Colonic mucosa (tissue), 4 donors: ENCODE measurements at regions not wholly inside any gene's neighbourhood (a gene's known extent, or its start where the extent isn't known, plus 50 kb on each side); places are given as distances from the start of the nearest gene placed in this dataset.

Experiments
- DNase-seq: peaks from one replicate; pipeline ENCODE4 v3.0.0-alpha.2; 2020
- H3K27ac ChIP-seq: fragments of 200-600 bp; one replicate; pipeline ENCODE4 v1.8.0; 2021
- H3K27me3 ChIP-seq: fragments of 200-600 bp; one replicate; pipeline ENCODE4 v1.8.0; 2021
- H3K36me3 ChIP-seq: fragments of 200-600 bp; one replicate; pipeline ENCODE4 v1.8.0; 2021
- H3K4me1 ChIP-seq: fragments of 200-600 bp; one replicate; pipeline ENCODE4 v1.8.0; 2021; ENCODE audit warnings: mild to moderate bottlenecking
- H3K4me3 ChIP-seq: fragments of 200-600 bp; one replicate; pipeline ENCODE4 v1.8.0; 2021
- H3K9ac ChIP-seq, 2 donors: one replicate each; pipeline ENCODE4 v1.7.0; 2013; ENCODE audit warnings: control low read depth in 2 of 2, low read depth in 2 of 2, low read length in 2 of 2
- H3K9me3 ChIP-seq: fragments of 200-600 bp; one replicate; pipeline ENCODE4 v1.8.0; 2021
- CTCF ChIP-seq: fragments of 200-600 bp; IDR thresholded peaks from one replicate; pipeline ENCODE4 v1.8.0; 2022; ENCODE audit warnings: antibody characterized with exemption, mild to moderate bottlenecking
- intact Hi-C: fragments of 100-400 bp; cut with DNase I; formaldehyde crosslinking; loops from one replicate; pipeline ENCODE4 v1.14.1; 2022
- donor health status: healthy.
- donor health status: DM: no; HTN: no; CAD: no.
- donor health status: DM: no; HTN: no; CAD: no.

- H3K27me3 ChIP-seq, result no peaks in the 10 kb centered on the region
- H3K4me1 ChIP-seq, result no peaks in the 10 kb centered on the region
- no peak overlapping the region for H3K27ac ChIP-seq
- H3K36me3 ChIP-seq, result no peaks in the 10 kb centered on the region
- no peak for DNase-seq
- no peaks in the 10 kb centered on the region for H3K9me3 ChIP-seq
- TF ChIP-seq CTCF, result no peak
- no peak overlapping the region for H3K9ac ChIP-seq
- H3K4me3 ChIP-seq, result no peak overlapping the region
- intact Hi-C loops, result no loop called here
Observed at GRCh38 chr2:57776916-57777315, 269.7 kb upstream of the VRK2 start.

- DNase-seq, result no peak
- H3K36me3 ChIP-seq, result no peaks in the 10 kb centered on the region
- intact Hi-C loops, result no loop called here
- no peak overlapping the region for H3K4me3 ChIP-seq
- H3K9me3 ChIP-seq, result no peaks in the 10 kb centered on the region
- no peak overlapping the region for H3K9ac ChIP-seq
- H3K27ac ChIP-seq, result no peak overlapping the region
- H3K4me1 ChIP-seq, result no peaks in the 10 kb centered on the region
- H3K27me3 ChIP-seq, result no peaks in the 10 kb centered on the region
- no peak for TF ChIP-seq CTCF
Observed at GRCh38 chr2:57782587-57782986, 264.0 kb upstream of the VRK2 start.

- no peak overlapping the region for H3K4me3 ChIP-seq
- H3K36me3 ChIP-seq, result no peaks in the 10 kb centered on the region
- no peaks in the 10 kb centered on the region for H3K27me3 ChIP-seq
- TF ChIP-seq CTCF, result no peak
- no peak for DNase-seq
- no peak overlapping the region for H3K27ac ChIP-seq
- H3K9ac ChIP-seq, result no peak overlapping the region
- no peaks in the 10 kb centered on the region for H3K9me3 ChIP-seq
- intact Hi-C loops, result no loop called here
- no peaks in the 10 kb centered on the region for H3K4me1 ChIP-seq
Observed at GRCh38 chr2:57793310-57793709, 253.3 kb upstream of the VRK2 start.

- Histone ChIP-seq H3K27ac (no peak overlapping the region), H3K4me3 (no peak overlapping the region), H3K9me3 (no peaks in the 10 kb centered on the region), H3K36me3 (no peaks in the 10 kb centered on the region), H3K27me3 (no peaks in the 10 kb centered on the region), H3K9ac (no peak overlapping the region), H3K4me1 (no peaks in the 10 kb centered on the region)
- no peak for DNase-seq
- no peak for TF ChIP-seq CTCF
- intact Hi-C loops, result no loop called here
Observed at GRCh38 chr2:57796527-57796926, 250.1 kb upstream of the VRK2 start.

- no peak overlapping the region for H3K4me3 ChIP-seq
- no peaks in the 10 kb centered on the region for H3K9me3 ChIP-seq
- no peak for TF ChIP-seq CTCF
- intact Hi-C loops, result no loop called here
- no peak overlapping the region for H3K9ac ChIP-seq
- no peaks in the 10 kb centered on the region for H3K27me3 ChIP-seq
- no peak overlapping the region for H3K27ac ChIP-seq
- no peaks in the 10 kb centered on the region for H3K4me1 ChIP-seq
- no peaks in the 10 kb centered on the region for H3K36me3 ChIP-seq
- no peak for DNase-seq
Observed at GRCh38 chr2:57798346-57798745, 248.3 kb upstream of the VRK2 start.

- Histone ChIP-seq H3K9me3 (no peaks in the 10 kb centered on the region), H3K27me3 (no peaks in the 10 kb centered on the region), H3K36me3 (no peaks in the 10 kb centered on the region), H3K9ac (no peak overlapping the region), H3K4me3 (no peak overlapping the region), H3K27ac (no peak overlapping the region), H3K4me1 (no peaks in the 10 kb centered on the region)
- intact Hi-C loops, result no loop called here
- TF ChIP-seq CTCF, result no peak
- no peak for DNase-seq
Observed at GRCh38 chr2:57802243-57802642, 244.4 kb upstream of the VRK2 start.
